AG09309 (cell line): ENCODE measurements at regions not wholly inside any gene's neighbourhood (a gene's known extent, or its start where the extent isn't known, plus 50 kb on each side); places are given as distances from the start of the nearest gene placed in this dataset.

Experiments used
- DNase-seq: peaks from one replicate; pipeline ENCODE4 v3.0.0-alpha.2; 2010; ENCODE audit warnings: low read depth
- H3K4me3 ChIP-seq: 2 replicates; pipeline ENCODE4 v1.5.1; 2011; ENCODE audit warnings: mild to moderate bottlenecking, low read depth, low read length, moderate library complexity; ENCODE audit not compliant: control insufficient read depth
- CTCF ChIP-seq: IDR thresholded peaks from 2 replicates; pipeline ENCODE4 v1.5.1; 2011; ENCODE audit warnings: mild to moderate bottlenecking, low read depth, low read length, inconsistent platforms; ENCODE audit not compliant: insufficient read depth, control insufficient read depth; ENCODE audit errors: missing control alignments

- no peak for TF ChIP-seq CTCF
- H3K4me3 ChIP-seq = no peak overlapping the region
- peak; percentile 62 for DNase-seq
Observed at GRCh38 chr1:229759037-229759435, 133.0 kb downstream of the URB2 start.

- no peak for DNase-seq
- no peak overlapping the region for H3K4me3 ChIP-seq
- TF ChIP-seq CTCF = no peak
Observed at GRCh38 chr1:229759586-229759985, 133.5 kb downstream of the URB2 start.

GRCh38 chr1:229760478-229760996, 134.5 kb downstream of the URB2 start:
- no peak for DNase-seq
- TF ChIP-seq CTCF = no peak
- H3K4me3 ChIP-seq = no peak overlapping the region

- no peak for TF ChIP-seq CTCF
- no peak overlapping the region for H3K4me3 ChIP-seq
- no peak for DNase-seq
Observed at GRCh38 chr1:229762891-229763290, 136.8 kb downstream of the URB2 start.

GRCh38 chr1:229768232-229768631, 142.2 kb downstream of the URB2 start:
- H3K4me3 ChIP-seq = no peak overlapping the region
- DNase-seq = no peak
- no peak for TF ChIP-seq CTCF

- TF ChIP-seq CTCF = no peak
- no peak for DNase-seq
- no peak overlapping the region for H3K4me3 ChIP-seq
Observed at GRCh38 chr1:229769006-229769405, 143.0 kb downstream of the URB2 start.

- DNase-seq = no peak
- no peak overlapping the region for H3K4me3 ChIP-seq
- no peak for TF ChIP-seq CTCF
Observed at GRCh38 chr1:229769809-229770208, 143.8 kb downstream of the URB2 start.
